ENCODE measurements at regions not wholly inside any gene's neighbourhood (a gene's known extent, or its start where the extent isn't known, plus 50 kb on each side); places are given as distances from the start of the nearest gene placed in this dataset.

DNA sequence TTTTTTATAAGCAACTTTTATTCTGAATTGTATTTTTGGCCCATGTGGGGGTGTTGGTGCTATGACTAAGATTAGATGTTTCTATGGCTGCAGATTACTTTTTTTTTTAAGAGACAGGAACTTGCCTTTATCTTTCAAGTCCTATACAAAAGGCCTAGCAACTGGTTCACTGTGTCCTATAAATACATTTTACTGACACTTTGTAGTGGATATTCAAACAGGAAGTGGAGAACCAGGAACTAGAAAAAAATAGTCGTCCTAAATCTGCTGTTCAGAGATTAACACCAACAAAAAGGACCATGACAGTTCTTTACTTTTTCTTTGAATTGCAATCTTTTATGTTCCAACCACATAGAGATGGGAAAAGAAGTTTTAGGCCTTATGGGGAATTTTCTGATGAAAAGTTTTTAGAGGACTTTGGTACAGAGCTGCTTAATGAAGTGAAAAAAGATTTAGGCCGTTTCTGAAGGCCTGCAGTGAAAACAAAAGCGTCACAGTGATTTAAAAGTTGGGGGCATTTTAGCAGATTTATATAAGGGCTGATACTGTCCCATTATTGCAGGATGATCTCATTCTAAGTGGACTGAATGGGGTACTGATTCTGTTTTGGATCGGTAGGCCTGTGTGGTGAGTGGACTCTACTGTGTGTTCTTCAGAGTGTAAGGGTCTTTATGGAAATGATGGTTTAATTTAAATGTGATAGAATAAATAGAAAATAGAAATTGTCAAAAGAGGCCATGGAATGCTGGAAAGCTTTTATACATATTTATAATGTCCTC is 136.4 kb upstream of the DEPDC1 start:
- TF ChIP-seq, protein P1, sequence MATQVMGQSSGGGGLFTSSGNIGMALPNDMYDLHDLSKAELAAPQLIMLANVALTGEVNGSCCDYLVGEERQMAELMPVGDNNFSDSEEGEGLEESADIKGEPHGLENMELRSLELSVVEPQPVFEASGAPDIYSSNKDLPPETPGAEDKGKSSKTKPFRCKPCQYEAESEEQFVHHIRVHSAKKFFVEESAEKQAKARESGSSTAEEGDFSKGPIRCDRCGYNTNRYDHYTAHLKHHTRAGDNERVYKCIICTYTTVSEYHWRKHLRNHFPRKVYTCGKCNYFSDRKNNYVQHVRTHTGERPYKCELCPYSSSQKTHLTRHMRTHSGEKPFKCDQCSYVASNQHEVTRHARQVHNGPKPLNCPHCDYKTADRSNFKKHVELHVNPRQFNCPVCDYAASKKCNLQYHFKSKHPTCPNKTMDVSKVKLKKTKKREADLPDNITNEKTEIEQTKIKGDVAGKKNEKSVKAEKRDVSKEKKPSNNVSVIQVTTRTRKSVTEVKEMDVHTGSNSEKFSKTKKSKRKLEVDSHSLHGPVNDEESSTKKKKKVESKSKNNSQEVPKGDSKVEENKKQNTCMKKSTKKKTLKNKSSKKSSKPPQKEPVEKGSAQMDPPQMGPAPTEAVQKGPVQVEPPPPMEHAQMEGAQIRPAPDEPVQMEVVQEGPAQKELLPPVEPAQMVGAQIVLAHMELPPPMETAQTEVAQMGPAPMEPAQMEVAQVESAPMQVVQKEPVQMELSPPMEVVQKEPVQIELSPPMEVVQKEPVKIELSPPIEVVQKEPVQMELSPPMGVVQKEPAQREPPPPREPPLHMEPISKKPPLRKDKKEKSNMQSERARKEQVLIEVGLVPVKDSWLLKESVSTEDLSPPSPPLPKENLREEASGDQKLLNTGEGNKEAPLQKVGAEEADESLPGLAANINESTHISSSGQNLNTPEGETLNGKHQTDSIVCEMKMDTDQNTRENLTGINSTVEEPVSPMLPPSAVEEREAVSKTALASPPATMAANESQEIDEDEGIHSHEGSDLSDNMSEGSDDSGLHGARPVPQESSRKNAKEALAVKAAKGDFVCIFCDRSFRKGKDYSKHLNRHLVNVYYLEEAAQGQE (IDR thresholded peaks at IDR 0.05; ENCODE audit: insufficient replicate concordance, low read depth), result no peak
- no peak for TF ChIP-seq GABPA (IDR thresholded peaks at IDR 0.05; ENCODE audit: low read depth)
- TF ChIP-seq, protein P2, sequence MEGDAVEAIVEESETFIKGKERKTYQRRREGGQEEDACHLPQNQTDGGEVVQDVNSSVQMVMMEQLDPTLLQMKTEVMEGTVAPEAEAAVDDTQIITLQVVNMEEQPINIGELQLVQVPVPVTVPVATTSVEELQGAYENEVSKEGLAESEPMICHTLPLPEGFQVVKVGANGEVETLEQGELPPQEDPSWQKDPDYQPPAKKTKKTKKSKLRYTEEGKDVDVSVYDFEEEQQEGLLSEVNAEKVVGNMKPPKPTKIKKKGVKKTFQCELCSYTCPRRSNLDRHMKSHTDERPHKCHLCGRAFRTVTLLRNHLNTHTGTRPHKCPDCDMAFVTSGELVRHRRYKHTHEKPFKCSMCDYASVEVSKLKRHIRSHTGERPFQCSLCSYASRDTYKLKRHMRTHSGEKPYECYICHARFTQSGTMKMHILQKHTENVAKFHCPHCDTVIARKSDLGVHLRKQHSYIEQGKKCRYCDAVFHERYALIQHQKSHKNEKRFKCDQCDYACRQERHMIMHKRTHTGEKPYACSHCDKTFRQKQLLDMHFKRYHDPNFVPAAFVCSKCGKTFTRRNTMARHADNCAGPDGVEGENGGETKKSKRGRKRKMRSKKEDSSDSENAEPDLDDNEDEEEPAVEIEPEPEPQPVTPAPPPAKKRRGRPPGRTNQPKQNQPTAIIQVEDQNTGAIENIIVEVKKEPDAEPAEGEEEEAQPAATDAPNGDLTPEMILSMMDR (IDR thresholded peaks at IDR 0.05; ENCODE audit: insufficient read depth, low read length), result no peak
- TF ChIP-seq POLR2AphosphoS5 (IDR thresholded peaks at IDR 0.05; ENCODE audit: low read depth), result no peak
- TF ChIP-seq SPI1 (IDR thresholded peaks at IDR 0.05; ENCODE audit: borderline replicate concordance, low read depth), result no peak
- DNase-seq (ENCODE audit: low read depth in 1 of 2, low spot score in 1 of 2), result no peak
- H3K27ac ChIP-seq (replicated peaks), result no peak overlapping the region
- no peaks in the 10 kb centered on the region for H3K27me3 ChIP-seq (ENCODE audit: insufficient read depth, poor library complexity, severe bottlenecking)
- H3K4me3 ChIP-seq (replicated peaks; ENCODE audit: insufficient read depth, low read length), result no peak overlapping the region

DNA sequence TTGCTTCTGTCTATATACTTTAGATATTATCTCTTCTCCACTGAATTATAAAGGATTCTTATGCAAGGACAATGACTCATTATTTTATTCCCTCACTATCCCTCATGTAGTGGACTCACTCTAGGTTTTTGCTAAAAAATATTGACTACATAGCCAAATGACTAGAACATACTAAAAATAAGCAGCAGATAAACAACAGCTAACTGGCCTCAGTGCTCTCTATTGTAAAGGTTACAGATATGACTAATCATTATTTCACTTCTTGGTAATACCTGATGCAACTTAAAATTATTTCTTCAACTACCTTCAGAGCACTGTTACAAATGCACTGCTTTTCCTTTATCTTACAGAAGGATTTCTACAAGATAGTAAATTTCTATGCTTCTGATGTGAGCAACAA is 147.6 kb upstream of the DEPDC1 start:
- H3K4me3 ChIP-seq (replicated peaks; ENCODE audit: insufficient read depth, low read length), result no peak overlapping the region
- H3K27me3 ChIP-seq (ENCODE audit: insufficient read depth, poor library complexity, severe bottlenecking), result no peaks in the 10 kb centered on the region
- TF ChIP-seq, protein P1 (IDR thresholded peaks at IDR 0.05; ENCODE audit: insufficient replicate concordance, low read depth), result no peak
- TF ChIP-seq GABPA (IDR thresholded peaks at IDR 0.05; ENCODE audit: low read depth) (no peak), POLR2AphosphoS5 (IDR thresholded peaks at IDR 0.05; ENCODE audit: low read depth) (no peak), SPI1 (IDR thresholded peaks at IDR 0.05; ENCODE audit: borderline replicate concordance, low read depth) (no peak)
- TF ChIP-seq, protein P2 (IDR thresholded peaks at IDR 0.05; ENCODE audit: insufficient read depth, low read length), result no peak
- H3K27ac ChIP-seq (replicated peaks), result no peak overlapping the region
- no peak for DNase-seq (ENCODE audit: low read depth in 1 of 2, low spot score in 1 of 2)

DNA sequence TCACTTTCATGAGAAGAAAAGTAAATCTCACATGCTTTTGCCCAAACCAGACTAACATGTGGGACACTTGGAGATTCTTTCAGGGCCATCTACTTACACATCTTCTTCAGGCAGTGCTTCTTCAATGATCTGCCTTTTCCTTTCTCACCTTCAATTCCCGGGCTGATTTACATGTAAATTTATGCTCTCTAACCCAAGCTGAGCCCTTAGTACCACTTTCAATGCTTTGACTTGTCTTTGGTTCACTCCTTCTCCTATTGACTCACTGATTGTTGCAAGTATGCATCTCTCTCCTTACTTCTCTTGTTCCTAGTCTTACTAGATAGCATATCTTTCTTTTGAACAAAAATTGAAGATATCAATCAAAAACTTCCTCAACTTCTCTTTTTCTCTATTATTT is 154.2 kb upstream of the DEPDC1 start:
- H3K4me3 ChIP-seq (replicated peaks; ENCODE audit: insufficient read depth, low read length), result no peak overlapping the region
- no peak for DNase-seq (ENCODE audit: low read depth in 1 of 2, low spot score in 1 of 2)
- no peaks in the 10 kb centered on the region for H3K27me3 ChIP-seq (ENCODE audit: insufficient read depth, poor library complexity, severe bottlenecking)
- H3K27ac ChIP-seq (replicated peaks), result no peak overlapping the region
- no peak for TF ChIP-seq GABPA (IDR thresholded peaks at IDR 0.05; ENCODE audit: low read depth)
- TF ChIP-seq, protein P2 (IDR thresholded peaks at IDR 0.05; ENCODE audit: insufficient read depth, low read length), result no peak
- TF ChIP-seq POLR2AphosphoS5 (IDR thresholded peaks at IDR 0.05; ENCODE audit: low read depth), result no peak
- no peak for TF ChIP-seq SPI1 (IDR thresholded peaks at IDR 0.05; ENCODE audit: borderline replicate concordance, low read depth)
- TF ChIP-seq, protein P1 (IDR thresholded peaks at IDR 0.05; ENCODE audit: insufficient replicate concordance, low read depth), result no peak

All from HL-60 (cell line).